GM20431 (cell line): ENCODE measurements at regions not wholly inside any gene's neighbourhood (a gene's known extent, or its start where the extent isn't known, plus 50 kb on each side); places are given as distances from the start of the nearest gene placed in this dataset.

Experiments
- in situ Hi-C: fragments of 300-500 bp; cut with MseI, MboI; formaldehyde crosslinking; loops from one replicate; pipeline ENCODE4 v1.15.0; 2020; ENCODE audit warnings: low sequenced_read_pairs; ENCODE audit not compliant: unreplicated experiment

- in situ Hi-C loops = no loop called here
Observed at GRCh38 chr21:16992448-16992847, 520.4 kb upstream of the CXADR start.

DNA sequence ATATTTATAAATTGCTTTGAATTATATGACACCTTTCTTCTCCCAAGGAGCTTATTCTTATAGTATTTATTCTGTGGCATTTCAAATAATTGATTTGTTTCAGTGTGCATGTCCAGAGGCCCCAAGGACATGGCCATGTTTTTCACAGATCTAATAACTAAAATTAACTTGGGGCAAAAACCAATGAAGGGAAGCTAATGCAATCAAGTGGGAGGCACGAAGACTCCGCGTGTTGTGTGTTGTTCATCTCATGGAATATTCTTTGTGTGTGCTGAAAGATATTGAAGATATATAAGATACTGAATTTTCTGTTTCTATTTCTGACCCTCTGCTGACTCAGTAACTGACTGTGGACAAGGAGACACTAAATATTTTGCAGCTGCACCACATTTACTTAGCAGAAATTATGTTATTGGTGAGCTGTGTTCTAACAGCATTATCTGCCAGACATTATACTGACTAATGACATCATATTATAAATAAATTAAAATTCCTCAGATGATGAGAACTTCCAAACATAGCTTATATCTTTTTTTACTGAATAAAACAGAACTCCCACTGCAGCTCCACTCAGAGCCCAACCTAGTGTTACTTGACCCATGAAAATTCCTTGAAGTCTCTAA is 519.3 kb upstream of the CXADR start:
- in situ Hi-C loops = no loop called here

GRCh38 chr21:17002594-17003257 is 510.1 kb upstream of the CXADR start:
- in situ Hi-C loops = no loop called here

DNA sequence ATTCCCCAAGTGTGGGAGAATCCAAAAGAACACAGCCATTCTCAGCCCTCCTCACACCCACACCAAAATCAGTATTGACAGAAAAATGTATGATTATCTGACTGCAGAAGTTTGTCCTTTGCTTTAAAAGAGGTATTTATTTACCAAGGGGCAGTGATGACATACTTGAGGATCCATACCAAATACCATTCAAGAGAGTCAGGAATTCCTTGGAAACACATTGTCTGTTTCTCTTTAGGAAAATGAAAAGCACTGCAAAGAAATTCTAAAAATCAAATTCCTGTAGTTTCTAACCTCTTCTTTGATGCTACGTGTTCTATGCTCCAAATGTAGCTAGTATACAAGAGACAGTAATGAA is 509.6 kb upstream of the CXADR start:
- in situ Hi-C loops = no loop called here

- in situ Hi-C loops = no loop called here
Observed at GRCh38 chr21:17003763-17004373, 509.0 kb upstream of the CXADR start.

- in situ Hi-C loops = no loop called here
Observed at GRCh38 chr21:17032141-17032655, 480.6 kb upstream of the CXADR start.

DNA sequence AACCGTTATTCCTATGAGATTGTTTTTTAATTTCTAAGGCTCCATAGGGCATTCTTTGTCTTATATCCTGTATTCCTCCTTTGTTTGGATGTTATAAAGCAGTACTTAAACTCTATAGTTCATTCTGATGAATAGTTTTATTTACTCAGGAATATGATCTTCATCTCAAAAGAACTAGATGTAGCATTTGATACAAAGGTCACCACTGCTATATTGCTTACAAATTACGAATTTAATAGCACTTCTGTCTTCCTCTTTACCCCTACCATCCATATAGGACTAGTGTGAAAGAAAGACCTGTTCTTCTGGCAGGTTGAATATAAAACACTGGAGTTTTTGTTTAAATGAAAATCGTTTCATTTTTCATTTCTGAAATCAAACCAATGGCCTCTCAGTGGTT is 468.1 kb upstream of the CXADR start:
- in situ Hi-C loops = no loop called here

GRCh38 chr21:17045214-17045853 is 467.5 kb upstream of the CXADR start:
- in situ Hi-C loops = no loop called here

- in situ Hi-C loops = no loop called here
Observed at GRCh38 chr21:17048974-17049373, 463.9 kb upstream of the CXADR start.

DNA sequence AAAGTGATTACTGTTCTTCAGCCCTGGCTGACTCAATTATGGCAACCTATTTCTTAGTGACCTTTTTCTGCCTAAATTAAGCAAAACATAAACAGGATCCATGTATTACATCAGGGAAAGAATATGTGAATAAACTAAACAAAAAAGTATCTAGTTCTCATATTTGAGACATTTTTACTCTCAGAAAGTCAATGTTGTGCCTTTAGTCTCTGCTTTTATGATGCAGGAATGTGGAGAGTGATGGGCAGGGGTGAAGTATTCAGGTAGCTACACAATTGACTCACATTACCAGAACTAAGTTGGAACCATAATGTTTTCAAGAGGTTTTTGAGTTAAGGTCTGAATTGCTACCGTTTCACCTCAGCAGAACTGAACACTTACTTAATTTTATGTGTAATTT is 462.7 kb upstream of the CXADR start:
- in situ Hi-C loops = no loop called here

GRCh38 chr21:17050646-17051045 is 462.2 kb upstream of the CXADR start:
- in situ Hi-C loops = no loop called here

DNA sequence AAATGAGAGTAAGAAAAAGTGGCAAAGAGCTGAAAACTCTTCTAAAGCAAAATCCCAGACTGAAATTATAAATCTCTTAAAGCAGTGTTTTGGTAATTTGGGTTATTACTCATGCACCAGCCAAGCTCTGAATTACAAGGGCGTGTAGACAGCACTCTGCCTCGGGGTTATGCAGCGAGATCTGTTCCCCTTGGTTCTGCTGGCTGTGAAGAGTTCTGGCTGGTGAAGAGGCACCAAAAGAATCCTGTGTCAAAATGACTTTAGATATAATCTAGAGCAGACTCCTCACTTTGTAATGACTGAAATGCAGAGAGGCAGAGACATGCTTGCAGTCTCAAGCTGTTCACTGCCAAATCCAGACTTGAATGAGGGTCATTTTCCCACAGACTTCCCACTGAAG is 461.8 kb upstream of the CXADR start:
- in situ Hi-C loops = no loop called here

GRCh38 chr21:17053321-17053720 is 459.5 kb upstream of the CXADR start:
- in situ Hi-C loops = no loop called here

DNA sequence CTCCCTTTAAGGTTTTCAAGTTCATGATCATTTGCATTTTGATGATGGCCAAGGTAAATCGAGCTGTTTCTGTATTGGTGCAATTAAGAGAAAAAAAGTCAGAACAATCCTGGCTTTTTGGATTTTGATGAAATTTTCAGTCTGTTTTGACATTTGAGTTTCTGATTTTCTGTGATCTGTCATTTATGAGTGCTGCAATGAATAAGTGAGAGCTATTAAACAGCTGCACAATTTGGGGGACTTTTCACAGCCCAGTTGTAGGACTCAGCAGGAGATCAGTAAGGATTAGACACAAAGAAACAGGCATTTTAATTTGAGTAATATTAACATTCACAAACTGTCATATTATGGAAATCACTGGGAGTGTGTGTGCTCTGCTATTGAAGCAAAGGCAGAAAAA is 452.9 kb upstream of the CXADR start:
- in situ Hi-C loops = no loop called here

DNA sequence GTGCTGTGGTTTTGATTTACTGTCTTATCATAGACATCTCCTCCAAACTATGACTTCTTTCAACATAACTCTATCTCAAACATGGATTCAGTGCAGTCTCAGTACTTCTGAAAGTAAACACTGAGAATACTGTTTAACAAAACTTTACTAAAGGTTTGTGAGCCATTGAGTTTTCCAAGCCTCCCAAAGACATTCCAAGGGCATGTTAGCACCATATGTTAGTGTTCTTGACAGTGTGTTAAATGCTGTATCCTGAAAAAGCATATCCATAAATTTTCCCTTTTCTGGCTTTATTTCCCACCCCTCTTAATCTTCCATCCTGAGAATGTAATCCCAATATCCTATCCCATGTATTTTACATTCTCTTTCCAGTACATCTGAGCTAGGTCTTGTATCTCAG is 446.8 kb upstream of the CXADR start:
- in situ Hi-C loops = no loop called here

GRCh38 chr21:17071093-17071492 is 441.8 kb upstream of the CXADR start:
- in situ Hi-C loops = no loop called here

- in situ Hi-C loops = no loop called here
Observed at GRCh38 chr21:17081193-17081592, 431.6 kb upstream of the CXADR start.

- in situ Hi-C loops = no loop called here
Observed at GRCh38 chr21:17082843-17083483, 429.9 kb upstream of the CXADR start.

DNA sequence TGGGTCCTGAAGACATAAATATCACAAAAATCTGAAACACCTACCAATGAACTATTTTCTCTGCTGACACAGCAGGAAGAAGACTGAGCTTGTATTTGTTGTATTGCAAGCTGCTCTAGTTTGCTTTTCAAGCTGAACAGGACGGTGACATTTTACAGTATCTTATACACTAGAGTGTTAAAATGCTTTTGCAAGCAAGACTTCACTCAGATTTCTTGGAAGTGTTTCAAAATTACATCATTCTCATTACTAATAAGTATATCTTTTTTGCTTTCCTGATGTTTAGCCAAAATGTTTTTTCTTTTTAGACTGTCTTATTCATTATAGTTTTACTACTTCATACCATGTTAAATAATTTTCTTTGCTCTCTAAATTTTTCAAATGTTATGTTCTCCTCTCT is 427.1 kb upstream of the CXADR start:
- in situ Hi-C loops = no loop called here

GRCh38 chr21:17088500-17088899 is 424.3 kb upstream of the CXADR start:
- in situ Hi-C loops = no loop called here

- in situ Hi-C loops = no loop called here
Observed at GRCh38 chr21:17089091-17089491, 423.8 kb upstream of the CXADR start.
